Transverse colon (tissue), 4 donors: ENCODE measurements at regions not wholly inside any gene's neighbourhood (a gene's known extent, or its start where the extent isn't known, plus 50 kb on each side); places are given as distances from the start of the nearest gene placed in this dataset.

Experiments
- CTCF ChIP-seq, 5 experiments: fragments of 200-600 bp in 3 of 5; fragments of 450-650 bp in 2 of 5; sonication (generic) in 3 of 5; IDR thresholded peaks; 1 replicate in 2 of 5; 2 replicates in 3 of 5; pipeline ENCODE4 v1.5.1; 2016 to 2017; ENCODE audit warnings: antibody characterized with exemption in 5 of 5, inconsistent platforms in 3 of 5, mild to moderate bottlenecking in 2 of 5, moderate library complexity in 1 of 5
- EP300 ChIP-seq: sonication (generic); formaldehyde crosslinking; IDR thresholded peaks from one replicate; pipeline ENCODE4 v1.6.1; 2017; ENCODE audit warnings: antibody characterized with exemption, low read depth
- POLR2A ChIP-seq: fragments of 450-650 bp; IDR thresholded peaks from one replicate; pipeline ENCODE4 v1.6.1; 2016; ENCODE audit warnings: antibody characterized with exemption, mild to moderate bottlenecking, moderate library complexity
- POLR2AphosphoS5 ChIP-seq, 3 donors: sonication (generic); formaldehyde crosslinking; IDR thresholded peaks; one replicate each; pipeline ENCODE4 v1.6.1; 2016; ENCODE audit warnings: antibody characterized with exemption in 3 of 3

GRCh38 chr3:31445701-31446100 is 87.0 kb upstream of the STT3B start:
- TF ChIP-seq POLR2AphosphoS5 (IDR thresholded peaks at IDR 0.05) (no peak), CTCF (IDR thresholded peaks at IDR 0.05) (no peak), POLR2A (no peak), EP300 (no peak)
